ENCODE measurements at regions not wholly inside any gene's neighbourhood (a gene's known extent, or its start where the extent isn't known, plus 50 kb on each side); places are given as distances from the start of the nearest gene placed in this dataset.

- Histone ChIP-seq H2AFZ (ENCODE audit: control insufficient read depth, low read length) (no peak overlapping the region), H3K36me3 (ENCODE audit: control insufficient read depth in 2 of 2, extremely low read depth in 1 of 2, insufficient read depth in 2 of 2, low read length in 2 of 2) (no peaks in the 10 kb centered on the region), H3K9me3 (ENCODE audit: control insufficient read depth, low read depth, low read length) (no peaks in the 10 kb centered on the region), H3K4me2 (ENCODE audit: control insufficient read depth, extremely low read depth, insufficient read depth, low read depth, low read length) (no peak overlapping the region), H3K4me1 (ENCODE audit: control insufficient read depth, extremely low read depth, insufficient read depth, low read length) (no peaks in the 10 kb centered on the region), H3K4me3 (ENCODE audit: control insufficient read depth in 2 of 3, extremely low read depth in 1 of 3, insufficient read depth in 2 of 3, low read depth in 1 of 3, low read length in 3 of 3) (no peak overlapping the region), H3K27me3 (ENCODE audit: control insufficient read depth, extremely low read depth, insufficient read depth, low read length) (no peaks in the 10 kb centered on the region), H4K20me1 (ENCODE audit: control insufficient read depth, extremely low read depth, insufficient read depth, low read length) (no peaks in the 10 kb centered on the region), H3K27ac (ENCODE audit: control insufficient read depth, insufficient read depth, low read length) (no peak overlapping the region), H3K79me2 (ENCODE audit: control insufficient read depth, insufficient read depth, low read length) (no peaks in the 10 kb centered on the region), H3K9ac (ENCODE audit: control insufficient read depth, extremely low read depth, insufficient read depth, low read length) (no peak overlapping the region), H3K9me1 (ENCODE audit: control insufficient read depth, extremely low read depth, insufficient read depth, low read length) (no peaks in the 10 kb centered on the region)
- FAIRE-seq, result no peak
- no peak for DNase-seq (ENCODE audit: low read depth, low spot score)
- dilution Hi-C loops (cut with MboI; ENCODE audit: extremely low pct_ligation_motif_present, low sequenced_read_pairs), result no loop called here
- no peak for TF ChIP-seq CTCF (optimal IDR thresholded peaks at IDR 0.05 in 1 of 3, IDR thresholded peaks at IDR 0.05 in 1 of 3, conservative IDR thresholded peaks at IDR 0.05 in 1 of 3; ENCODE audit: extremely low read depth in 1 of 3, insufficient read depth in 2 of 3, low read length in 3 of 3)
- no peak for TF ChIP-seq EZH2 (IDR thresholded peaks at IDR 0.05; ENCODE audit: low read length)
Observed at GRCh38 chr9:107855164-107855563, 365.6 kb upstream of the KLF4 start.

- no peaks in the 10 kb centered on the region for H3K27me3 ChIP-seq (ENCODE audit: control insufficient read depth, extremely low read depth, insufficient read depth, low read length)
- no peaks in the 10 kb centered on the region for H3K36me3 ChIP-seq (ENCODE audit: control insufficient read depth in 2 of 2, extremely low read depth in 1 of 2, insufficient read depth in 2 of 2, low read length in 2 of 2)
- no peak overlapping the region for H3K9ac ChIP-seq (ENCODE audit: control insufficient read depth, extremely low read depth, insufficient read depth, low read length)
- no peak overlapping the region for H3K4me3 ChIP-seq (ENCODE audit: control insufficient read depth in 2 of 3, extremely low read depth in 1 of 3, insufficient read depth in 2 of 3, low read depth in 1 of 3, low read length in 3 of 3)
- peaks cover under 1% of the 10 kb centered on the region for H3K4me1 ChIP-seq (ENCODE audit: control insufficient read depth, extremely low read depth, insufficient read depth, low read length)
- no peaks in the 10 kb centered on the region for H3K9me1 ChIP-seq (ENCODE audit: control insufficient read depth, extremely low read depth, insufficient read depth, low read length)
- H3K4me2 ChIP-seq (ENCODE audit: control insufficient read depth, extremely low read depth, insufficient read depth, low read depth, low read length), result no peak overlapping the region
- TF ChIP-seq EZH2 (IDR thresholded peaks at IDR 0.05; ENCODE audit: low read length) (no peak), CTCF (optimal IDR thresholded peaks at IDR 0.05 in 1 of 3, IDR thresholded peaks at IDR 0.05 in 1 of 3, conservative IDR thresholded peaks at IDR 0.05 in 1 of 3; ENCODE audit: extremely low read depth in 1 of 3, insufficient read depth in 2 of 3, low read length in 3 of 3) (no peak)
- H3K9me3 ChIP-seq (ENCODE audit: control insufficient read depth, low read depth, low read length), result no peaks in the 10 kb centered on the region
- H2AFZ ChIP-seq (ENCODE audit: control insufficient read depth, low read length), result no peak overlapping the region
- no peak for FAIRE-seq
- H4K20me1 ChIP-seq (ENCODE audit: control insufficient read depth, extremely low read depth, insufficient read depth, low read length), result no peaks in the 10 kb centered on the region
- no peak overlapping the region for H3K27ac ChIP-seq (ENCODE audit: control insufficient read depth, insufficient read depth, low read length)
- DNase-seq (ENCODE audit: low read depth, low spot score), result no peak
- dilution Hi-C loops (cut with MboI; ENCODE audit: extremely low pct_ligation_motif_present, low sequenced_read_pairs), result no loop called here
- no peaks in the 10 kb centered on the region for H3K79me2 ChIP-seq (ENCODE audit: control insufficient read depth, insufficient read depth, low read length)
Observed at GRCh38 chr9:107853461-107853860, 363.9 kb upstream of the KLF4 start.

Data from keratinocyte (primary cell).